Vagina (tissue), 2 donors: ENCODE measurements at regions not wholly inside any gene's neighbourhood (a gene's known extent, or its start where the extent isn't known, plus 50 kb on each side); places are given as distances from the start of the nearest gene placed in this dataset.
A peak's percentile ranks its signal among the peaks of the same experiment; 100 is the strongest.

Source experiments
- DNase-seq, 2 donors: peaks; one replicate each; pipeline ENCODE4 v3.0.0-alpha.2; 2017; ENCODE audit errors: extremely low spot score in 2 of 2
- H3K27ac ChIP-seq: fragments of 200-600 bp; sonication (generic); one replicate; pipeline ENCODE4 v1.5.1; 2019
- H3K27me3 ChIP-seq: fragments of 200-600 bp; sonication (generic); one replicate; pipeline ENCODE4 v1.5.1; 2019
- H3K36me3 ChIP-seq, 2 donors: fragments of 200-600 bp; sonication (generic); one replicate each; pipeline ENCODE4 v1.5.1; 2017 to 2019
- H3K4me1 ChIP-seq: fragments of 200-600 bp; sonication (generic); one replicate; pipeline ENCODE4 v1.5.1; 2019
- H3K4me3 ChIP-seq, 2 donors: fragments of 200-600 bp; sonication (generic); 1 replicate in 1 of 2; 2 replicates in 1 of 2; pipeline ENCODE4 v1.5.1; 2016 to 2019
- H3K9me3 ChIP-seq: fragments of 200-600 bp; sonication (generic); one replicate; pipeline ENCODE4 v1.5.1; 2019
- POLR2A ChIP-seq, 2 donors: fragments of 450-650 bp; IDR thresholded peaks; one replicate each; pipeline ENCODE4 v1.6.1; 2017; ENCODE audit warnings: antibody characterized with exemption in 2 of 2, mild to moderate bottlenecking in 2 of 2, moderate library complexity in 2 of 2
- POLR2AphosphoS5 ChIP-seq, 2 donors: sonication (generic); formaldehyde crosslinking; IDR thresholded peaks; one replicate each; pipeline ENCODE4 v1.9.0; 2017; ENCODE audit warnings: antibody characterized with exemption in 2 of 2, mild to moderate bottlenecking in 2 of 2, low read depth in 1 of 2; ENCODE audit not compliant: insufficient read depth in 1 of 2
- intact Hi-C: fragments of 100-400 bp; cut with DNase I; formaldehyde crosslinking; loops from one replicate; pipeline ENCODE4 v1.15.1; 2023
- TF ChIP-seq, protein P1 (sequence below), 3 experiments: fragments of 450-650 bp in 2 of 3; fragments of 200-600 bp in 1 of 3; sonication (generic) in 1 of 3; IDR thresholded peaks; one replicate each; pipeline ENCODE4 v1.5.1; 2017 to 2019; ENCODE audit warnings: antibody characterized with exemption in 3 of 3, mild to moderate bottlenecking in 2 of 3, moderate library complexity in 2 of 3

DNA sequence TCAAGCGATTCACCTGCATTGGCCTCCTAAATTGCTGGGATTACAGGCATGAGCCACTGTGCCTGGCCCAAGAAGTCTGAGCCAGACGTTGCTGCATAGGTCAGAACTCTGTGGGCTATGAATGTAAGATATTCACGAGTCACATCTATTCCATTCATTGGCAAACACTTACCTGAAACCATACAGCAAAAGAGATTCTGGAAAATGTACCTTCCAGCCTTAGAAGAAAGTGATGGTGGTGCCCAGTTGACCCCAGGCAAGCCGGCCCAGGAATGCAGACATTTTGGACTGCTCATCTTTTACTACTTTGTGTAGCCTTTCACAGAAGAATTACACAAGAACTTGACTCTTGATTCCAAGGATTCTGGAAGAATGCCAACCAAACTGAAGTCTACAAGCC lies 135.6 kb upstream of the N4BP1 start:
- H3K27ac ChIP-seq = no peak overlapping the region
- TF ChIP-seq POLR2AphosphoS5 (IDR thresholded peaks at IDR 0.05; ENCODE audit: insufficient read depth in 1 of 2, low read depth in 1 of 2) (no peak), POLR2A (IDR thresholded peaks at IDR 0.05) (no peak)
- TF ChIP-seq, protein P1, sequence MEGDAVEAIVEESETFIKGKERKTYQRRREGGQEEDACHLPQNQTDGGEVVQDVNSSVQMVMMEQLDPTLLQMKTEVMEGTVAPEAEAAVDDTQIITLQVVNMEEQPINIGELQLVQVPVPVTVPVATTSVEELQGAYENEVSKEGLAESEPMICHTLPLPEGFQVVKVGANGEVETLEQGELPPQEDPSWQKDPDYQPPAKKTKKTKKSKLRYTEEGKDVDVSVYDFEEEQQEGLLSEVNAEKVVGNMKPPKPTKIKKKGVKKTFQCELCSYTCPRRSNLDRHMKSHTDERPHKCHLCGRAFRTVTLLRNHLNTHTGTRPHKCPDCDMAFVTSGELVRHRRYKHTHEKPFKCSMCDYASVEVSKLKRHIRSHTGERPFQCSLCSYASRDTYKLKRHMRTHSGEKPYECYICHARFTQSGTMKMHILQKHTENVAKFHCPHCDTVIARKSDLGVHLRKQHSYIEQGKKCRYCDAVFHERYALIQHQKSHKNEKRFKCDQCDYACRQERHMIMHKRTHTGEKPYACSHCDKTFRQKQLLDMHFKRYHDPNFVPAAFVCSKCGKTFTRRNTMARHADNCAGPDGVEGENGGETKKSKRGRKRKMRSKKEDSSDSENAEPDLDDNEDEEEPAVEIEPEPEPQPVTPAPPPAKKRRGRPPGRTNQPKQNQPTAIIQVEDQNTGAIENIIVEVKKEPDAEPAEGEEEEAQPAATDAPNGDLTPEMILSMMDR (IDR thresholded peaks at IDR 0.05) = no peak
- DNase-seq = no peak
- H3K9me3 ChIP-seq = no peaks in the 10 kb centered on the region
- H3K36me3 ChIP-seq = no peaks in the 10 kb centered on the region
- no peaks in the 10 kb centered on the region for H3K4me1 ChIP-seq
- no peaks in the 10 kb centered on the region for H3K27me3 ChIP-seq
- H3K4me3 ChIP-seq = no peak overlapping the region
- intact Hi-C loops = no loop called here

DNA sequence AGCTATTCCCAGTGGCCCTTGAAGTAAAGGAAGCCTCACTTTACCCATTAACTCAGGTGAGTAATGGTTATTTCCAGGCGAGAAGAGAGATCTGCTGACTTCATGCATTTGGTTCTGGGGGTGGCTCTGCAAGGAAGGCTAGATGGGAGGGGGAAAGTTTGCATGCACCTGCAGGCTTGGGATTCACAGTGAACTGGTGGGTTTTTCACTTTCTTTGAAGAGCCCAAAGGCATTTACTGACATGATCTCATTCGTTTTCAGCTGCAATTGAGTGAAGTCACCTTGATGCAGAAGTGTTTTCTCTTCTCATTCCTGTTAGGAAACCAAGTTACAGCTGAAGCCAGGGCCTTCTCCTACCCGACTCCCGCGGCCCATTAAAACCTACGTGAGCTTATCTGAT lies 131.0 kb upstream of the N4BP1 start:
- Histone ChIP-seq H3K9me3 (no peaks in the 10 kb centered on the region), H3K27me3 (no peaks in the 10 kb centered on the region), H3K4me3 (no peak overlapping the region), H3K27ac (no peak overlapping the region), H3K4me1 (no peaks in the 10 kb centered on the region), H3K36me3 (no peaks in the 10 kb centered on the region)
- TF ChIP-seq POLR2AphosphoS5 (IDR thresholded peaks at IDR 0.05; ENCODE audit: insufficient read depth in 1 of 2, low read depth in 1 of 2) (no peak), POLR2A (IDR thresholded peaks at IDR 0.05) (no peak)
- TF ChIP-seq, protein P1 (IDR thresholded peaks at IDR 0.05) = no peak
- intact Hi-C loops = no loop called here
- no peak for DNase-seq

- DNase-seq = no peak
- Histone ChIP-seq H3K27me3 (no peaks in the 10 kb centered on the region), H3K9me3 (no peaks in the 10 kb centered on the region), H3K27ac (no peak overlapping the region), H3K4me3 (no peak overlapping the region), H3K36me3 (no peaks in the 10 kb centered on the region), H3K4me1 (no peaks in the 10 kb centered on the region)
- TF ChIP-seq POLR2A (IDR thresholded peaks at IDR 0.05) (no peak), POLR2AphosphoS5 (IDR thresholded peaks at IDR 0.05; ENCODE audit: insufficient read depth in 1 of 2, low read depth in 1 of 2) (no peak)
- TF ChIP-seq, protein P1 (IDR thresholded peaks at IDR 0.05) = no peak
- intact Hi-C loops = no loop called here
Measured at GRCh38 chr16:48734220-48734619, 124.2 kb upstream of the N4BP1 start.

- Histone ChIP-seq H3K36me3 (no peaks in the 10 kb centered on the region), H3K4me1 (no peaks in the 10 kb centered on the region), H3K4me3 (no peak overlapping the region), H3K27ac (no peak overlapping the region), H3K9me3 (no peaks in the 10 kb centered on the region), H3K27me3 (no peaks in the 10 kb centered on the region)
- TF ChIP-seq POLR2A (IDR thresholded peaks at IDR 0.05) (no peak), POLR2AphosphoS5 (IDR thresholded peaks at IDR 0.05; ENCODE audit: insufficient read depth in 1 of 2, low read depth in 1 of 2) (no peak)
- TF ChIP-seq, protein P1 (IDR thresholded peaks at IDR 0.05) = no peak
- intact Hi-C loops = no loop called here
- no peak for DNase-seq
Measured at GRCh38 chr16:48704710-48705109, 94.7 kb upstream of the N4BP1 start.

GRCh38 chr16:48687421-48688038 lies 77.5 kb upstream of the N4BP1 start:
- no peak for DNase-seq
- H3K27me3 ChIP-seq = no peaks in the 10 kb centered on the region
- no peak for TF ChIP-seq POLR2A (IDR thresholded peaks at IDR 0.05)
- TF ChIP-seq, protein P1 (IDR thresholded peaks at IDR 0.05) = peak in 2 of 3 experiments; percentile 28 to 62
- intact Hi-C loops = no loop called here
- H3K4me1 ChIP-seq = no peaks in the 10 kb centered on the region
- no peaks in the 10 kb centered on the region for H3K36me3 ChIP-seq
- no peak overlapping the region for H3K4me3 ChIP-seq
- no peak overlapping the region for H3K27ac ChIP-seq
- H3K9me3 ChIP-seq = no peaks in the 10 kb centered on the region
